Esophagus muscularis mucosa (tissue), 4 donors: ENCODE measurements at regions not wholly inside any gene's neighbourhood (a gene's known extent, or its start where the extent isn't known, plus 50 kb on each side); places are given as distances from the start of the nearest gene placed in this dataset.

Experiments
- EP300 ChIP-seq: sonication (generic); formaldehyde crosslinking; IDR thresholded peaks from one replicate; pipeline ENCODE4 v1.6.1; 2017; ENCODE audit warnings: antibody characterized with exemption
- POLR2A ChIP-seq: fragments of 450-650 bp; IDR thresholded peaks from one replicate; pipeline ENCODE4 v1.6.1; 2017; ENCODE audit warnings: antibody characterized with exemption, moderate library complexity, mild to moderate bottlenecking, low read depth
- POLR2AphosphoS5 ChIP-seq, 2 donors: sonication (generic); formaldehyde crosslinking; IDR thresholded peaks; one replicate each; pipeline ENCODE4 v1.6.1; 2017; ENCODE audit warnings: antibody characterized with exemption in 2 of 2
- TF ChIP-seq, protein P1 (sequence below), 3 experiments: fragments of 200-600 bp in 2 of 3; fragments of 450-650 bp in 1 of 3; sonication (generic) in 2 of 3; IDR thresholded peaks; one replicate each; pipeline ENCODE4 v1.5.1; 2017 to 2019; ENCODE audit warnings: antibody characterized with exemption in 3 of 3, mild to moderate bottlenecking in 2 of 3, moderate library complexity in 1 of 3

DNA sequence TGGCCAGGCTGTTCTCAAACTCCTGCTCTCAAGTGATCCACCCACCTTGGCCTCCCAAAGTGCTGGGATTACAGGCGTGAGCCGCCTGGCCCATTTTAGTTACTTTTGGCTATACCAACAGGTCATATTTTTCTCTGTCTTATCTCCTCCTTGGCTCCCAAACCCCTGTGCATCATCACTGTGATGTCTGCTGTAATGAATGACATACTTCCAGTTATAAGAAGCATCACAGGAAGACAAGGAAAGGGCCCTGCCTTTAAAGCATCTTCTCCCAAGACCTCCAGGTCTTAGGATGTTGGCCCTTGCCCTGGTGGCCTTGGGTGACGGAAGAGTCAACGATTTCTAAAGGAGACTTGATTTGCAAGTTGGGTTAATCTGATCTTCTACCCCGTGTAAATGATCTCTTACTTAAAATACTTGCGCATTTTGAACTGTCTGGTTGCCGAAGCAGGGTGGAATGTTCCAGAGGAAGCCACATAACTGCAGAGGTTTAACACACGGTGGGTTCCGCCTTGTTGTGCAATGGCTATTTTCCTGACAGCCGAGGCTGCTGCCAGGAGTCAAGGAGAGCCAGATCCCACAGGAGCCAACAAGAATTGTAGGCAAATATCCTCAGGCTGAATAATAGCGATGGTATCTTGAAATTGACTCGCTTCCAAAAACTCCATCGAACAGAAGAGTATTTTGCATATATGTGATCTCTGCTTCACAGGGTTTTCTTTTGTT, 55.7 kb upstream of the PLXNC1 start:
- TF ChIP-seq, protein P1, sequence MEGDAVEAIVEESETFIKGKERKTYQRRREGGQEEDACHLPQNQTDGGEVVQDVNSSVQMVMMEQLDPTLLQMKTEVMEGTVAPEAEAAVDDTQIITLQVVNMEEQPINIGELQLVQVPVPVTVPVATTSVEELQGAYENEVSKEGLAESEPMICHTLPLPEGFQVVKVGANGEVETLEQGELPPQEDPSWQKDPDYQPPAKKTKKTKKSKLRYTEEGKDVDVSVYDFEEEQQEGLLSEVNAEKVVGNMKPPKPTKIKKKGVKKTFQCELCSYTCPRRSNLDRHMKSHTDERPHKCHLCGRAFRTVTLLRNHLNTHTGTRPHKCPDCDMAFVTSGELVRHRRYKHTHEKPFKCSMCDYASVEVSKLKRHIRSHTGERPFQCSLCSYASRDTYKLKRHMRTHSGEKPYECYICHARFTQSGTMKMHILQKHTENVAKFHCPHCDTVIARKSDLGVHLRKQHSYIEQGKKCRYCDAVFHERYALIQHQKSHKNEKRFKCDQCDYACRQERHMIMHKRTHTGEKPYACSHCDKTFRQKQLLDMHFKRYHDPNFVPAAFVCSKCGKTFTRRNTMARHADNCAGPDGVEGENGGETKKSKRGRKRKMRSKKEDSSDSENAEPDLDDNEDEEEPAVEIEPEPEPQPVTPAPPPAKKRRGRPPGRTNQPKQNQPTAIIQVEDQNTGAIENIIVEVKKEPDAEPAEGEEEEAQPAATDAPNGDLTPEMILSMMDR (IDR thresholded peaks at IDR 0.05) = no peak
- TF ChIP-seq POLR2AphosphoS5 (IDR thresholded peaks at IDR 0.05) (peak in 1 of 2 donors; percentile 39), EP300 (no peak), POLR2A (no peak)
